H9 (cell line): ENCODE measurements at regions not wholly inside any gene's neighbourhood (a gene's known extent, or its start where the extent isn't known, plus 50 kb on each side); places are given as distances from the start of the nearest gene placed in this dataset.

Source experiments
- DNase-seq: peaks from one replicate; pipeline ENCODE4 v3.0.0-alpha.2; 2017
- H2AFZ ChIP-seq: one replicate; pipeline ENCODE4 v1.6.1; 2013; ENCODE audit warnings: mild to moderate bottlenecking, low read length, control low read depth, moderate library complexity
- H2AK5ac ChIP-seq: 2 replicates; pipeline ENCODE4 v1.6.1; 2013; ENCODE audit warnings: low read length, control low read depth, mixed read lengths; ENCODE audit not compliant: insufficient read length
- H2BK120ac ChIP-seq: one replicate; pipeline ENCODE4 v1.6.1; 2013; ENCODE audit warnings: low read depth, mild to moderate bottlenecking, low read length, control low read depth, inconsistent platforms; ENCODE audit not compliant: poor library complexity, severe bottlenecking
- H2BK12ac ChIP-seq: 2 replicates; pipeline ENCODE4 v1.6.1; 2013; ENCODE audit warnings: low read length, control low read depth, mixed read lengths, low read depth; ENCODE audit not compliant: insufficient read length
- H2BK15ac ChIP-seq: 2 replicates; pipeline ENCODE4 v1.6.1; 2013; ENCODE audit warnings: low read depth, low read length, control low read depth
- H2BK20ac ChIP-seq: one replicate; pipeline ENCODE4 v1.6.1; 2013; ENCODE audit warnings: low read depth, mild to moderate bottlenecking, low read length, control low read depth, inconsistent platforms; ENCODE audit not compliant: poor library complexity, severe bottlenecking
- H2BK5ac ChIP-seq: 2 replicates; pipeline ENCODE4 v1.6.1; 2013; ENCODE audit warnings: low read length, control low read depth, mixed read lengths; ENCODE audit not compliant: insufficient read length
- H3K14ac ChIP-seq: 2 replicates; pipeline ENCODE4 v1.6.1; 2013; ENCODE audit warnings: low read length, control low read depth; ENCODE audit not compliant: insufficient read depth
- H3K18ac ChIP-seq: 2 replicates; pipeline ENCODE4 v1.6.1; 2013; ENCODE audit warnings: low read depth, mild to moderate bottlenecking, mixed read lengths, low read length, control low read depth; ENCODE audit not compliant: insufficient read length
- H3K23ac ChIP-seq: 2 replicates; pipeline ENCODE4 v1.6.1; 2013; ENCODE audit warnings: low read length, control low read depth, mixed read lengths, low read depth; ENCODE audit not compliant: insufficient read length
- H3K23me2 ChIP-seq: 2 replicates; pipeline ENCODE4 v1.6.1; 2013; ENCODE audit warnings: low read depth, mild to moderate bottlenecking, mixed read lengths, low read length, control low read depth; ENCODE audit not compliant: insufficient read length, poor library complexity, severe bottlenecking
- H3K27ac ChIP-seq: 2 replicates; pipeline ENCODE4 v1.5.1; 2013; ENCODE audit warnings: low read length, control low read depth, mixed read lengths, low read depth; ENCODE audit not compliant: insufficient read length
- H3K27me3 ChIP-seq: 2 replicates; pipeline ENCODE4 v1.6.1; 2013; ENCODE audit warnings: low read length, control low read depth, inconsistent platforms; ENCODE audit not compliant: insufficient read depth
- H3K4ac ChIP-seq: 2 replicates; pipeline ENCODE4 v1.6.1; 2013; ENCODE audit warnings: low read depth, mild to moderate bottlenecking, control low read depth, inconsistent platforms, low read length, moderate library complexity
- H3K4me1 ChIP-seq: 2 replicates; pipeline ENCODE4 v1.6.1; 2013; ENCODE audit warnings: low read length, control low read depth, inconsistent platforms; ENCODE audit not compliant: insufficient read depth
- H3K4me2 ChIP-seq: 2 replicates; pipeline ENCODE4 v1.6.1; 2013; ENCODE audit warnings: low read length, control low read depth, mixed read lengths; ENCODE audit not compliant: insufficient read length, insufficient read depth
- H3K56ac ChIP-seq: 2 replicates; pipeline ENCODE4 v1.6.1; 2013; ENCODE audit warnings: low read depth, mild to moderate bottlenecking, mixed read lengths, low read length, control low read depth; ENCODE audit not compliant: insufficient read length
- H3K79me1 ChIP-seq: 2 replicates; pipeline ENCODE4 v1.6.1; 2013; ENCODE audit warnings: low read depth, mild to moderate bottlenecking, moderate library complexity, low read length, control low read depth, inconsistent platforms; ENCODE audit not compliant: insufficient read depth, poor library complexity, severe bottlenecking
- H3K79me2 ChIP-seq: 2 replicates; pipeline ENCODE4 v1.6.1; 2013; ENCODE audit warnings: low read length, control low read depth, inconsistent platforms; ENCODE audit not compliant: insufficient read depth
- H3K9ac ChIP-seq: 2 replicates; pipeline ENCODE4 v1.6.1; 2013; ENCODE audit warnings: low read length, control low read depth, mixed read lengths; ENCODE audit not compliant: insufficient read length; ENCODE audit errors: extremely low read depth
- H3K9me3 ChIP-seq: one replicate; pipeline ENCODE4 v1.6.1; 2013; ENCODE audit warnings: low read depth, low read length, inconsistent platforms; ENCODE audit not compliant: control insufficient read depth
- H3T11ph ChIP-seq: one replicate; pipeline ENCODE4 v1.6.1; 2013; ENCODE audit warnings: mild to moderate bottlenecking, low read length, control low read depth, inconsistent platforms
- H4K20me1 ChIP-seq: one replicate; pipeline ENCODE4 v1.6.1; 2013; ENCODE audit not compliant: control insufficient read depth, insufficient read length, insufficient read depth
- H4K5ac ChIP-seq: 2 replicates; pipeline ENCODE4 v1.6.1; 2013; ENCODE audit warnings: low read depth, mild to moderate bottlenecking, mixed read lengths, low read length, control low read depth; ENCODE audit not compliant: insufficient read length
- H4K8ac ChIP-seq: replicated peaks from 2 replicates; pipeline ENCODE4 v1.6.1; 2013; ENCODE audit warnings: low read length, control low read depth, mixed read lengths, low read depth; ENCODE audit not compliant: insufficient read length
- H4K91ac ChIP-seq: 2 replicates; pipeline ENCODE4 v1.6.1; 2013; ENCODE audit warnings: low read depth, mild to moderate bottlenecking, moderate library complexity, mixed read lengths, low read length, control low read depth; ENCODE audit not compliant: insufficient read length
- H3K27ac Mint-ChIP-seq, 3 experiments: 2 replicates in 2 of 3; 3 replicates in 1 of 3; pipeline ENCODE4 v1.8.0; 2020 to 2021; ENCODE audit warnings: mixed read lengths in 3 of 3, mild to moderate bottlenecking in 1 of 3, moderate library complexity in 1 of 3
- H3K27me3 Mint-ChIP-seq: 2 replicates; pipeline ENCODE4 v1.8.0; 2021; ENCODE audit warnings: low read depth, mild to moderate bottlenecking, moderate library complexity, mixed read lengths
- H3K36me3 Mint-ChIP-seq, 3 experiments: 2 replicates in 2 of 3; 3 replicates in 1 of 3; pipeline ENCODE4 v1.8.0; 2020 to 2021; ENCODE audit warnings: low read depth in 3 of 3, mixed read lengths in 3 of 3; ENCODE audit not compliant: insufficient read depth in 1 of 3
- H3K4me1 Mint-ChIP-seq, 2 experiments: 2 replicates each; pipeline ENCODE4 v1.8.0; 2020; ENCODE audit warnings: mixed read lengths in 2 of 2
- H3K4me3 Mint-ChIP-seq, 2 experiments: 2 replicates in 1 of 2; 3 replicates in 1 of 2; pipeline ENCODE4 v1.8.0; 2020 to 2021; ENCODE audit warnings: mild to moderate bottlenecking in 2 of 2, mixed read lengths in 2 of 2, moderate library complexity in 1 of 2
- H3K9me3 Mint-ChIP-seq, 2 experiments: 2 replicates in 1 of 2; 3 replicates in 1 of 2; pipeline ENCODE4 v1.8.0; 2020; ENCODE audit warnings: mild to moderate bottlenecking in 2 of 2, mixed read lengths in 2 of 2, moderate library complexity in 1 of 2
- CTCF ChIP-seq: fragments of 200-600 bp; sonication (generic); conservative IDR thresholded peaks from 3 replicates; pipeline ENCODE4 v1.8.0; 2021; ENCODE audit warnings: antibody characterized with exemption, mild to moderate bottlenecking

GRCh38 chr5:121559832-121560231, 291.9 kb upstream of the FTMT start:
- no peak for DNase-seq
- no peak overlapping the region for H2AFZ ChIP-seq
- no peaks in the 10 kb centered on the region for H3K79me1 ChIP-seq

More at GRCh38 chr5:121559832-121560231, 291.9 kb upstream of the FTMT start:
- no peak overlapping the region for H3K23ac ChIP-seq
- no peaks in the 10 kb centered on the region for H3K79me2 ChIP-seq
- no peak overlapping the region for H4K91ac ChIP-seq
- H3K4me2 ChIP-seq = no peak overlapping the region
- no peaks in the 10 kb centered on the region for H3K23me2 ChIP-seq
- no peak overlapping the region for H4K8ac ChIP-seq
- H3K9ac ChIP-seq = no peak overlapping the region
- no peak overlapping the region for H2BK120ac ChIP-seq
- no peak overlapping the region for H3K4ac ChIP-seq
- H3K4me1 ChIP-seq = no peaks in the 10 kb centered on the region
- no peak overlapping the region for H3K4me3 Mint-ChIP-seq
- H3K27ac Mint-ChIP-seq = no peak overlapping the region
- H2BK20ac ChIP-seq = no peak overlapping the region
- no peak overlapping the region for H2BK5ac ChIP-seq
- no peak overlapping the region for H2AK5ac ChIP-seq
- no peaks in the 10 kb centered on the region for H3K4me1 Mint-ChIP-seq
- H3K9me3 ChIP-seq = no peaks in the 10 kb centered on the region
- no peaks in the 10 kb centered on the region for H3K27me3 ChIP-seq
- no peak overlapping the region for H3K56ac ChIP-seq
- no peak overlapping the region for H3K18ac ChIP-seq
- no peaks in the 10 kb centered on the region for H4K20me1 ChIP-seq
- no peak overlapping the region for H2BK15ac ChIP-seq
- no peak for TF ChIP-seq CTCF
- H3K27me3 Mint-ChIP-seq = no peaks in the 10 kb centered on the region
- H3K27ac ChIP-seq = no peak overlapping the region
- H3K36me3 Mint-ChIP-seq = no peaks in the 10 kb centered on the region
- no peak overlapping the region for H3T11ph ChIP-seq
- no peak overlapping the region for H2BK12ac ChIP-seq
- H4K5ac ChIP-seq = no peak overlapping the region
- peaks cover 6% of the 10 kb centered on the region in 2 experiments; a peak in 4 of 5 replicates for H3K9me3 Mint-ChIP-seq
- H3K14ac ChIP-seq = no peak overlapping the region
